Activated T-helper 1 cell treated with Interleukin-2 at 50 U/mL for 16 hours (primary cell): ENCODE measurements at regions not wholly inside any gene's neighbourhood (a gene's known extent, or its start where the extent isn't known, plus 50 kb on each side); places are given as distances from the start of the nearest gene placed in this dataset.

ENCODE experiments used
- DNase-seq: peaks from one replicate; pipeline ENCODE4 v3.0.0-alpha.2; 2020; ENCODE audit warnings: low read depth

- DNase-seq, result no peak
These were observed 91.9 kb upstream of the GHITM start for GRCh38 chr10:84047258-84048010.

DNA sequence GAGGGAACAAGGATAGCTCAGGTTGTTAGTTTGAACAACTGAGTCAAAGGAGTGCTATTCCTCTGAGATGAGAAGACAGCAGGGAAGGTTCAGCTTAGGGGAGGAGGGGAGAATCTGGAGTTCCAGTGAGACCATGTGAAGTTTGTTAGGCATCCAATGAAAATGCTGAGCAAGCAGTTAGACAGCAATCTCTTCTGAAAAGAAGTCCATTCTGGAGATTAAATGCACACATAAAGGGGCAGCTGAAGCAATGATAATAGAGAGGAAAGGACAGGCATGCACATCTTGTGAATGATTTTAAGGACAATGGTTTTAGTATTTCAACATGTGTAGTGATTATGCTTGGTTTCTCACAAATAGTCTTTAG lies 89.7 kb upstream of the GHITM start:
- DNase-seq, result no peak

GRCh38 chr10:84053626-84054025 lies 85.7 kb upstream of the GHITM start:
- DNase-seq, result no peak

DNA sequence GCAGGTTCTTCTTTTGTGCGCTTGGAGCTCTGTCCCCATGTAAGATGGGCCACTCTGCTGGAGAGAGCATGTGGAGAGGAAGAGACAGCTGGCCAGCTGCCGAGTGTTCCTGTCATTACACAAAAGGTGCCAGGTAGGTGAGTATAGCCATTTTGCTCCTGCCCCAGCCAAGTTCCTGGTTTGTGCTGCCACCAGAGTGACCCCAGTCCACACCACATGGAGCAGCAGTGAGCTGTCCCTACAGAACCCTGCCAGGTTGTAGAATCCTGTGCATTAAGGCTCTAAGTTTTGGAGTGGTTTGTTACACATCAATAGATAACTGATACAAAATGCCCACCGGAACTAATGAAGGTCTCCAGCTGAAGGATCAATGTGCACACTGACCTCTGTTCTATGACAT lies 84.6 kb upstream of the GHITM start:
- DNase-seq, result no peak

DNA sequence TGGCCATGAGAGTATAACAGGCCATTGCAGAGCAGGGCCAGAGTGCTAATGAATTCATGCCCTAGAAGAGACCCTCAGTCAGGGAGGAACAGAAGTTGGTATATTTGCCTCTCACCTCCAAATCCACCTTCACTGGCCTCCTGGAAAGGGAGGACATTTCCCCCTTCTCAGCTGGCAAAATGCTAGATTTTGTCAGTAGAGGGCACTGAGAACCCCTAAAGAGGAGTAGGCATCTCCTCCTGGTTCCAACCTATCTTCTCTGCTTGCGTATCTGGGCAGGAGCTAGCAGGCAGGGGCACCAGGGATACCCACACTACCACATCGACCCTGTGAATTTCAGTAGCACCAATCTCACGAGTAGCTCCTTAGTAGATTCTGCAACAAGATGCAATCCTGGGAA lies 79.8 kb upstream of the GHITM start:
- no peak for DNase-seq

- DNase-seq, result no peak
These were observed 75.9 kb upstream of the GHITM start for GRCh38 chr10:84063440-84063839.

DNA sequence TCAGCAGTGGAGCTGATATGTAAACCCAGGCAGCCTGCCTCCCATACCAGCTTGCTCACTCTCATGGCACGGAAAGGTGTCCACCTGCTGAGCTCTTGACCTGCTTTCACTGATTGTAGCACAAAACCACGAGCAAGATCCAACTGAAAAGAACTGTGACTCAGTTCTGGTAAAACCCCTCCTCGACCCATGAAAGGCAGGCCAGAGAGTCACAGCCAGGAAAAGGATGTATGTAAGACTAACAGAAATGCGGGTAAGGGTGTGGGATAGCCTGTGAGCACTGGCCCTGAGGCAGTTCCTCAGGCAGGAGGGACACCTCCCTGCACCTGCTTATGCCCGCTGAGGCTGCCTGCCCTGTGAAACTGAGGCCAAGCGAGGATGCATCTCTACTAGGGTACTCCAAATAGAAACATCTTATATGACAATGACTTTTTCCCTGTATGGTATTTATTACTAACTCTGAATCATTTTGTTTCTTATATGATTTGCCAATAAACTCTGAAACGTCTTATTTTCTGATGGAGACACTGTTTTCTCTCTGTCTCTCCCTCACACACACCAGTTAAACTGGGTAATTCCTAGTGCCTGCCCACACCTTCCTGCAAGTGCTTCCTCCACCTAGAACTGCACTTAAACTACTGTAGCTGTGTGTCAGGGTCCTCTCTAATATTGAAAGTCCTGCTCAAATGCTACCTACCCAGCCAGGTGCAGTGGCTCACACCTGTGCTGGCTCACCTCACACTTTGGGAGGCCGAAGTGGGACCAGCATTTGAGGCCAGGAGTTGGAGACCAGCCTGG lies 73.3 kb upstream of the GHITM start:
- DNase-seq, result no peak

DNA sequence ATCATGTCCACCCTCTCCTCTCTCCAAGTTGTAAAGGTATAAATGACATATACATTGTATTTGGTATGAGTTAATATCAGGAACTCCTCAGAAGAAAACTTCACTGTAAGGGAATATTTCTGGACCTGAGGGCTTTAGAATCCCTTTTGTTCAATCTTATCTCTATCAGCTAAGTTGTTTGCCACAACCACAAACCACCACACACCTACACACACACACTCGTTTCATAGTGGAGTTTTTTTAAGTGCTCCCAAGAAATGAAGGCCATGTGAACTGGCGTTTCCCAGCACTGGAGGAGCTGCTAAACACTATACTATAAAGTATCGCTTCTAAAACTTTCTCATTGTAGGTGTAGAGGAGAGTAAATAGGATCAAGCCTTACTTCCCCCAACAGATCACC lies 64.8 kb upstream of the GHITM start:
- DNase-seq, result no peak

DNA sequence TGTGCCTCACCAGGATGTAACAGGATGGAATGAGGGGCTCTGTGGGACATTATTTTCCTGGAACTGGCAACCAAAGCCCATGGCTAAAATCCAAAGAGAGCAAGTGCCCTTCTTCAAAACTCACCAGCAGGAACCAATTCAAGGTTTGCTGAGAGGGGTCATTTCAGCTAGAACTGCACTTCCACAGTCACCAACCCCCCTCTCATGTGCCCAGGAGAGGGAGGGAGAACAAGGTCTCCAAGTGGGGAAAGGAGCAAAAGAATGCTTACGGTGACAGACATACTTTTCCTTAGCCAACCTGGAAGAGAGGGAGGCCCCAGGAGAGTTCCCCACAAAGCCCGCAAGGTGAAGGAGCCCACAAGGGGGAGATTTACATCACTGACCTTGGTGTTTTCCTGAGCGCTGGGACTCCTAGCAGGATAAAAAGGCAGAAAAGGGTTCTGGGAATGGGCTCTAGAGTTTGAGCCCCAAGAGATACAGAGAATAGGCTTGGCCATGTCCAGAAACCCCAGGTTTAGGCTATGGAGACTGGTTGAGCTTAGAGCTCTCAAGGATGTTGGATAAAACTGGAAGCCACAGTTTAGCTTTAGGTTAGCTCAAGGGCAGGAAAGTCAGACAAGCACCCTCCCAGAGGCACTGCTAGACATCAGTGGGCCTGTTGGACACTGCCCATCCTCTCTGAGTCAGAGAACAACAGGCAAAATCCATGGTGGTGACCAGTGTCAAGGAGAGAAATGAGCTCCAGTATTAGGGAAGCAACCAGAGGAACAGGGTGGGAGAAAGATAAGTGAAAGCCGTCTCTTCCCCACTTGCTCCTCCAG lies 63.9 kb upstream of the GHITM start:
- DNase-seq, result no peak

GRCh38 chr10:84076047-84076388 lies 63.3 kb upstream of the GHITM start:
- DNase-seq, result no peak

DNA sequence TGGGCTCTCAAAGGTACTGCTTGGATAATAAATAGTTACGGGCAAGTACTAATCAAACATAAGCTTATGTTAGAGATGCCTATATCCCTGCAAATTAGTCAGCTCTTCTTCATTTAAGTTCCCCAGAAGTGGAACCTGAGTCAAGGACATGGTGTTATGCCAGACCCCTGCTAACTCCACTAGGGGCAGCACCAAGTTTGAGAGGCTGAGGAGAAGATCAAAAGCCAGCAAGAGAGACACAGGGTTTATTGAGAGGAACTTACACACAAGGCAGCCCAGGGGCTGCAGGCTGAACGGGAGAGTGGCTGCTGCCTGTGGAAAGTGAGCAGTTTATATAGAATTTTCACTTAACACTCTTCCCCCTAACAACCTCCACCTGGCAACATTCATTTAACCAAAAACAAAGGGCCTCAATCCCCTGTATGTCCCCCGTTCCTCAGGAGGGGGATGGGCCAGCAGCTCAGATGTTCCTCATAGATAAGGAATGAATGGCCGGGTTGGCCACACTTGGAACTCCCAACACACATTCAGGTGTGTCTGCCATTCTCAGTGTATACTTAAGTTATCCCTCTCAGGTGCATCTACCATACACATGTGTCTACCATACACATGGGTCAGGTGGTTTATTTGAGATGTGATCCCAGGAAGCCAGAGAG lies 62.6 kb upstream of the GHITM start:
- no peak for DNase-seq

DNA sequence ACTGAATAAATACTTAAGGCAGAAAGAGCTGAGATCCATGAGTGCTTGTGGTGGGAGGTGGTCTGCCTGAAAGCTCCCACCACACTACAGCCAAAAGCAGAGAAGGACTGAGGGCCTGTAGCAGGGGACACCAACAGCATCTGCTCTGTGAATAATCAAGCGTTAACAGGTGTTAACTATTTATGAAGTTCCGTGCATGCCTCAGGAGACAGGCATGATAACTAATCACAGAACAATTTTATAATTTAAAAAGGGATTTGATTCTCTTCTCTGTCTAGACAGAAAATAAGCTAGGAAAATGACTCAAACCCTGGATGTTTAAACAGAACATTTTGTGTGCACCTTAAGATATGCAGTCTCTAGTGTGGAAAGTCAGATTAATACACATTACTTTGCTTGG lies 61.5 kb upstream of the GHITM start:
- no peak for DNase-seq

GRCh38 chr10:84078771-84079170 lies 60.5 kb upstream of the GHITM start:
- no peak for DNase-seq

DNA sequence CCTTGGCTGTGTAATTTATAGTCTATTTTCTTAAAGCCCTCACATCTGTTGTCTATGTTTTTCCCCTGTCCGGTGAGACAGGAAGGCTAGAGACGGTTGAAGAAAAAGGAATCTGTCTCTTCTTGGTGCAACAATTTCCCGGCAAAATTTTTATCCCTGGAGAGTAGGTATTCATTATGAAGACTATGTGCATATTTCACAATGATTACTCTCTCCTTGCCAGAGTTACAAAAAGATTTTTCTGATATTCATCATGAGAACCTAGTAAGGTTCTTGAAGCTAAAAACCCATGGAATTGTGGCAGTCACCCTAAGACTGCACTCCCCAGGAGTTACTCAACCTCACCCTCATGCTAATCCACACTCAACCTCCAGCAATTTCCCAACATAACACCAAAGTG lies 55.0 kb upstream of the GHITM start:
- DNase-seq, result no peak

GRCh38 chr10:84087202-84087601 lies 52.1 kb upstream of the GHITM start:
- no peak for DNase-seq

GRCh38 chr10:84088626-84089025 lies 50.7 kb upstream of the GHITM start:
- no peak for DNase-seq

- no peak for DNase-seq
These were observed 50.1 kb upstream of the GHITM start for GRCh38 chr10:84089162-84089561.
